ENCODE measurements at regions not wholly inside any gene's neighbourhood (a gene's known extent, or its start where the extent isn't known, plus 50 kb on each side); places are given as distances from the start of the nearest gene placed in this dataset.

- DNase-seq, result no peak
These were observed 658.3 kb downstream of the PTPRC start for GRCh38 chr1:199297174-199297573.

GRCh38 chr1:199297887-199298286 lies 659.0 kb downstream of the PTPRC start:
- no peak for DNase-seq

DNA sequence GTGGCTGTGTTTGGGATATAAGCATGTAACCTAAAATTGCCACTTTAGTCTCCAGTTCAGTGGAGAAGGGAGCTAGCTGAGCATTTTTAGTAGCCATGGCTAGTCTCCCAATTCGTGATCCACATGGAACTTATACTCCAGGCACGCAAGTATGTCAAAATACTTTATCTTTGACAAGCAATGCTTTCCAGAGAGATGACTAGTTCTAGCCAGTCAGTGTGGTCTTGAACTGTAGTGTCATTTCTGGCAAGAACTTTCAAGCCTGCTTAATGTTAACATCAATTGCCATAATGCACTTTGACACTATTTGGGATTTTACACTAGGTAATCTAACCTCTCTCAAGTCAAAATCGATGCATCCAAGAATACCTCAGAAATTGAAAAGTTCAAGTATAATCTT lies 660.0 kb downstream of the PTPRC start:
- DNase-seq, result no peak

GRCh38 chr1:199301472-199302217 lies 662.8 kb downstream of the PTPRC start:
- DNase-seq, result no peak

GRCh38 chr1:199302554-199302953 lies 663.7 kb downstream of the PTPRC start:
- DNase-seq, result no peak

DNA sequence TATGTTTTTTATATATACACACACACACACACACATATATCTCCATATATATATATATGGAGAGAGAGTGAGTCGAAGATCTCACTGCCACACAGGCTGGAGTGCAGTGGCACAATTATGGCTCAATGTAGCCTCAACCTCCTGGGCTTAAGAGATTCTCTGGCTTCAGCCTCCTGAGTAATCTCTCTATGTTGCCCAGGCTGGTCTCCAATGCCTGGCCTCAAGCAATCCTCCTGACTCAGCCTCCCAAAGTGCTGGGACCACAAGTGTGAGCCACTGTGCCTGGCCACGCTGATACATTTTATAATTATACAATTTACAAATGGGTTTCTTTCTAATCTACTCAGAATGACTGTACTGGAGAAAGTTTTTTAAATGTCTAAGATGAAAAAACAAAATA lies 664.2 kb downstream of the PTPRC start:
- DNase-seq, result no peak

DNA sequence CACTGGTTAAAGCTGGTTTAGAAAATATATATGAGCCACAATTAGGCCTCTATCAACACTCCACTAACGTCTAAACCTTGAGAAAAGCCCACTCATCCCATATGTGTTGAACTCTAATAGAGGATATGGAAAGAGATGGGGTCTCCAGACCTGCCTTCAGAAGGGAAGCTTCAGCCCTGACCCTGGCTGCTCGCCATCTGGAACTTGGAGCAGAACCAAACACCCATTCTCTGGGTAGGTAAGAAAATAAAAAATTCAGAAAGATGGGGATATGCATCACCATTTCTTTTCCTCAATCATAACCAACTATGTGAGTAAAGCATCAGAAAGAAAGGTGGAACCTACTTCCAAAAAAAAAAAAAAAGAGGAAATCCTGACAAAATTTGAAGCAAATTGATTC lies 666.2 kb downstream of the PTPRC start:
- DNase-seq, result no peak

DNA sequence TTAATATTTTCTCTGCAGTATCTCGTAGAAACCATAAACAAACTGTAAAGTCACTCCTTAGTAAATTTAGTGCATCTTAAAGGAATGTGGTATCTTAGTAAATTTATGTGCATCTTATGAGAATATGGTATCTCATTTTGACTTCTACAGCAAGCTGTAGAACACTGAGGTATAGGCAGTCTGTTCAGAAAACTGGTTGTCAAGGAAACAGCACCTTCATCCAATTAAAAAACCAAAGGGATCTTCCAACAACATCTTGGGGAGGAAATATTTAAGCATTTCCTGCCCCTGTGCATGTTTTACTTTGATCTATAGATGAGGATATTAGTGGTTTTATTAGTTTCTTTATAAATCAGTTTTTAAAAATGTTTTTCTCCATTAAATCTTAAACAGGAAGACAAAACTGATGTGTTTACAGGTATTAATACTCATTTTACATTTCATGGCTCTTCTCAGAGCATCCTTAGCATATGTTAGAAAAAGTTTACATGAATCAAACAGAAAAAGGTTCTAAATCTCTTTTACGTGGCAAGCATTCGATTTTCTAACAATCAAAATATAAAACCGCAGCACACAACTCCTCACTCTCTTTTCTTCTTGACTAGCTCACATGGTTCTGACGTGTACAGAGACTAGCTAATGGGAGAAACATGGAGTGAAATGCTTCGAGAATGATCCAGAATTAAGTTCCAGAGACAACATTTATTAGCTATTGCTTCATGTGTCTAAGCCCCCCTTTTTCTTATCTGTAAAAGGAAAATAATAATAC lies 668.8 kb downstream of the PTPRC start:
- no peak for DNase-seq

DNA sequence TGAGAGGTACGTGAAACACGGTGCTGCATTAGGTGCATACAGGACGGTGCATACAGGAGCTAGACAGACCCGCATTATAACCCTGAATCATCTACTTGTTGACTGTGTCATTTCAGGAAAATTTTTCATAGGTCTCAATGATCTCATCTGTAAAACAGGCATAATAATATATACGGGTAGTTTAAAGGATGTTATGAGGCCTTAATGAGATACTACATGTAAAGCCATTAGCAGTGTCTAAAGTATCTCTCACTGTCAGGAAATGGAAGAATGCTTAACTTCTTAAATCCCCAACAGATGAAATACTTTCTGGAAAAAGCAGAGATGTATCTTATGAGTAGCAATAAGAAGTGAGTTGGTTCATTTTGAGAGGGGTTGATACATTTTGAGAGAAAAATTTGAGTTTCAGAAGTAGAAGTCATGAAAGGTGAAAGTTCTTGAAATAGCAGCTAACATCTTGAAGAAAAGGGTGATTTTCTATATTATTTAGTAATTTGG lies 669.6 kb downstream of the PTPRC start:
- no peak for DNase-seq

- DNase-seq, result no peak
These were observed 671.9 kb downstream of the PTPRC start for GRCh38 chr1:199310708-199311107.

DNA sequence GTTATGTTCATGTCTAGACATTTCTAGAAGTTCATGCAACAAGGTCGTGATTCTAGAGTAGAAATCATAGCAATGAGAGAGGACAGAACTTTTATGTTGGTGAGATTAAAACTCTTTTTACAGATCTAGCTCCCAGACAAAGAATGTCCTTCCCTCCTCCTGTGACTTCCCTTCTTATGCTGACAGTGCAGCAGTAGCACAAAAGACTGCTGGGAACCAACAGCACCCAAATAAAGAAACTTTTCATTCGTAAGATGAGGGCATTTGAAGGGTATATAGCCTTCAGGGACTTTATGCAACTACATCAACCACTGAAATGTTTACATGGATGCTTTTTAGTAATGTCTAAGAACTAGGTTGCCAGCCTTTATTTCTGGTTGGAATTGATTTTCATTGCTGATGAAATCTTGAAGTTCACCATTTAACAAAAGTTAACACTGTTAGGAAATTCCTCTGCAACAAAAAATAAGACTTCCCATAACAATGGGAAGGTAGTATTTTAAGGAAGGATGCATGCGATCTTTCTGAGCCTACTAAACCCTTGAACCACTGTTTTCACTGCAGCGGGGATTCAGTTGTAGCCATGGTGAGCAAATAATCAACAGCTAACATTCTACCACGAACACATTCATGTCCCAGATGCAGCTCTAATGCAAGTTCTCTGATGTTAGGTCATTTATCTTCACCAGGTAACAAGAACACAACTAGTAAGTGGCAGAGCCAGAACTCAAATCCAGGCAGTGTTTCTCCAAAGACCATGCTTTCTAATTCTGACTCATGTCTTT lies 672.8 kb downstream of the PTPRC start:
- DNase-seq, result no peak

DNA sequence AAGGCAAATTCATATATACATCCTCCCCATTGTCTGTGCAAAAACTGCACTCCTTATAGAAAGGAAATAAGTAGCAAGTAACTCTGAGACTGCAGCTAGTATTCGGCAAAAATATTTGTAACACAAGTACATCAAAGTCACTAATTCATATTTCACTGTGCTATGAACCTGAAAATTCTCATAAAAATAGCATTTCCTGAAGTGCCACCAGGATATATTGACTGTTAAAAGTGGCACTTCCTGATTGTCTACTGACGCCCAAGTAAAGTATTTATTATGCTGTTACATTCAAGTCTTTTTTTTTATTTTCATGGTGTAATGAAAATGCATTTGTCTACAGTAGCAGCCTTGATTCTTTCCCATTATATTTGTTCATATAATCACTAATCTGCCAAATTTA lies 673.8 kb downstream of the PTPRC start:
- DNase-seq, result no peak

DNA sequence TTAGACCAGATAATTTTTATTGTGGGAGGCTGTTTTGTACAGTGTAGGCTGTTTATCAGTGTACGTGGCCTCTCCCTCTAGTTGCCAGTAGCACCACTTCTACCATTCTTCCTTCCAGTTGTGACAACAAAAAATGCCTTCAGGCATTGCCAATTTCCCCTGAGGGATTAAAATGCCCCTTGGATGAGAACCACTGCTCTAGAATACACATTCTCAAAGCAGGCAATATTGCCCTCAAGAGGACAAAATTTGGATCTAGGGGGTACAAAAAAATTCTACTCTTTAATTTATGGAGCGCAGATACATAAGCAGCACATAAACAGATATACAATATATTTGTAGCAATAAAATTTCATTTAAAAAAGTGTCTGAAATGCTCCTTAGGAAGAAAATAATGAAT lies 674.6 kb downstream of the PTPRC start:
- no peak for DNase-seq

GRCh38 chr1:199319341-199319740 lies 680.5 kb downstream of the PTPRC start:
- DNase-seq, result no peak

GRCh38 chr1:199322278-199322677 lies 683.4 kb downstream of the PTPRC start:
- DNase-seq, result no peak

- DNase-seq, result no peak
These were observed 694.3 kb upstream of the NR5A2 start for GRCh38 chr1:199333180-199333579.

DNA sequence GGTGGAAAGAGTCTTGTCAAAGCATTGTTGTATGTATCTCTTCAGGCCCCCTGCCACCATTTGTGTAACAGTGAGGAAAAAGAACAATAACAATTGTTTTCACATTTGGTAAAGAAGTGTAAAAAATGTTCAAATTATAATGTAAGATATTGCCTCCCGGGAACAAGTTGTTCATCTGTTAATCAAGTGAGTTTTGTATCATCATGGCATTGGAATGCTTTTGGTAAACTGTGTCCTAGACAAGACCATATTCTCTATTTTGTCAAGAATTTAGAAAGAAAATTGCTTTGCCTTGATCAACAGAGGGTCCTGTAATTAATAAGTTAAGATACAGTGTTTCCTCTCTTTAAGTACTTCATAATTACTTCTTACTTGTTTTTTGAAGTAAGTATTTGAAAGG lies 692.0 kb upstream of the NR5A2 start:
- DNase-seq, result no peak

DNA sequence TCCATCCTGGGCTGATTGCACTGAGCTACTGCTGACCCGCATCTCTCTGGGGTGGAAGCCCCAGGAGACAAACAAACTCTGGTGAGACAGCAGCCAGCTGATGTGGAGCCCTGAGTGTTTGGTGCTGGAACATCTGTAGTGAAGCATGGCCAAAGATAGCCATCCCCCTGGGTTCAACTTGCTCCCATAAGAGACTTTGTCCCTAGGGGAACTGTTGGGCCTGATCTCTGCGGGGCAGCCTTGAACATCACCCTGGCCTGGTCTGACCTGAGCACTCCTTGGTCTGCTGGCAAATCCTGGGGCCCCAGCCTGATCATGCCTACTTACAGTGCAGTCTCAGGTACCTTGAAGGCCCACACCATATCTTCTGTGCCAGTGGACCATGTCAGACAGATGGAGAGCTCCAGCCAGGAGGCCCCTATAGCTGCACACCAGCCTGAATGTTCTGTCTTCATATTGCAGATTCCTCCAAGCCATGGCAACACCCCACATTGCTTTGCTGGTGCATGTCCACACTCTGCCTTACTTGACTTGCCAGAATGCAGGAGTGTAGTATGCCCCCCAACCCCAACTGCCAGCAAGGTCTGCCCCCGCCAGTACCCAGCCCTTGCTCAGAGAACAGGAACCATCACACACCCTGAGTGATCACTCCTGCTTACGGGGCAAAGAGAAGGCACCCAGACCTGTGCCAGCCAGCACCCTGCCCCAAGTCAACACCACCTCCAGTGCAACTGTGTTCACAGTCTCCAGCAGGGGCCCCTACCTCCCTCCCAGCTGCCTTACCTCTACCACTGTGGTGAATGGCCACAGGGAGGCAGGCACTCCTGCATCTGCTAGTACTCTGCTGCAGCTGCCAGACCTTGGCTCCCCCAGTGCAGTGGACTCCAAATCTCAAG lies 690.5 kb upstream of the NR5A2 start:
- DNase-seq, result no peak

GRCh38 chr1:199338760-199339159 lies 688.8 kb upstream of the NR5A2 start:
- DNase-seq, result no peak

DNA sequence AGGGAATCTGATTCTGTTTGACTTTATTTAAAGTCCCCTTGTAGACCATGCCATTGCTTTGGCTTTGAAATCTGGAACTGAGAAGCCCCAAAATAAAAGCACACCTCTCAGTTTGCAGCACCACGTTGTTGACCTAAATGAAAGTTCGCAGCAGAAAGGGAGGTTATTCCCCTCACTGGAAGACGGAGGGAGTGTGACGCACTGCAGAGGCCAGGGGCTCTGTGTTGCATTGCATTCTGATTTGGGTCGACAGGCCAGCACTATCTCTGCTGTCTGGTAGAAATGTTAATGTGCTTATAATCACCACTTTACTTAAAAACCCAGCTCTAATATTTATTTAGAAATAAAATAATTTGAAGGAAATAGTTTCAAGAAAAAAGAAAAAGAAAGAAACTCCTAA lies 675.2 kb upstream of the NR5A2 start:
- DNase-seq, result no peak

DNA sequence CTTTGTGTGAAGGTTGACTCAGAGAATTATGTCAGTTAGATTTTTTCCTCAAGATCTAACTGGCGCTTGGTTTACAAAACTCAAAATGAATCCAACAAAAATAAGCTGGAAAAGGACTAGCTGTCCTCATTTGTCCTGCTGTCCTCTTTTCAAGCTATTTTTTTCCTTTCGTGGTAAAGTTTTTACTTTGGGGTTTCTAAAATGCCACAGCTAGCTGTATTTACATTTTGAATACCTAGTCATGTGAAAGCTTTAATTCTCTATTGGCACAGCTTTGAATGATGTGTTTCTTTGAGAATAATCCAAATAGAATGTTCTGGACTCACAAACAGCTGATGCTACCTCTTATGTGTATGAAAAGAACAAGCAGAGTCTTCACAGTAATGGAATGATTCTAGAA lies 673.6 kb upstream of the NR5A2 start:
- no peak for DNase-seq

- DNase-seq, result no peak
These were observed 670.9 kb upstream of the NR5A2 start for GRCh38 chr1:199356561-199356960.

DNA sequence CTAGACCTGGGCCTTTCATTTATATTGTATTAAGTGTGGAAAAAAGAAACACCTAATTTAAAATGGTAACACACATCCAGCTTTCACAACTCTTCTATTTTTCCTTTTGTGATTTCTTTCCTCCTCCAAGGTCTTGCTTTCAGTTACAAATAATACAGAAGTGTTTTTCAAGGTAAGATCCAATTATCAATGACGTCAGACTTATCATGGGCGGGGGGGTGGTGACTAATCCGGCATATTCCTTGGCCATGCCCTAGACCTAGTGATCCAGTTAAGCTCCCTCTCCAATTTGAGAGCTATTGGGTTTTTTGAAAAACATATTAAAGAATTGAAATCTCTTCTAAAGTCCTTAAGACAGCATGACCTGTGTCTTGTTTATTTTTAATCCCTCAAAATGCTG lies 669.9 kb upstream of the NR5A2 start:
- no peak for DNase-seq

All from stimulated activated CD4-positive, alpha-beta T cell treated with anti-CD3 and anti-CD28 coated beads, Interleukin-1b, Interleukin-23, amount 100 ng/mL, for 48 hours (primary cell).